ENCODE measurements at regions not wholly inside any gene's neighbourhood (a gene's known extent, or its start where the extent isn't known, plus 50 kb on each side); places are given as distances from the start of the nearest gene placed in this dataset.

- DNase-seq (ENCODE audit: low spot score) = peak; percentile 26
These were observed 336.4 kb upstream of the BTBD3 start for GRCh38 chr20:11581271-11581670.

DNA sequence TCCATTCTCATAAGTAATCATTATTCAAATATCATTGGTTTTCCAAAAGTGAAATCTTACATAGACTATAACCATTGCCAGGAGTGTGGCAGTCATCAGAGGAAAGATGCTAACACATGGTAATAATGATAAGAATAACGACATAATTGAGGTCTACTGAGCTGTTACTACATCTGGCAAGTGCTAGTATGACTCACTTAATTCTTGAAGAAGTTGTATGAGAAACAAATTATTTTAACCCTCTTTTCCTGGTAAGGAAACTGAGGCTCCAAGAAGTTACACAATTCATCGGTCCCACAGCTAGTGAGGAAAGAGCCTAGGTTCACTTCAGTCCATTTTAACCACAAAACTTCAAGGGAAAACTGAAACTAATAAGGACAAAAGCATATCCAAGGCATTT, 335.6 kb upstream of the BTBD3 start:
- no peak for DNase-seq (ENCODE audit: low spot score)

GRCh38 chr20:11585752-11586352, 331.8 kb upstream of the BTBD3 start:
- peak; percentile 33 for DNase-seq (ENCODE audit: low spot score)

- no peak for DNase-seq (ENCODE audit: low spot score)
These were observed 328.8 kb upstream of the BTBD3 start for GRCh38 chr20:11588875-11589274.

GRCh38 chr20:11591965-11592364, 325.7 kb upstream of the BTBD3 start:
- DNase-seq (ENCODE audit: low spot score) = no peak

- no peak for DNase-seq (ENCODE audit: low spot score)
These were observed 313.4 kb upstream of the BTBD3 start for GRCh38 chr20:11604339-11604738.

- no peak for DNase-seq (ENCODE audit: low spot score)
These were observed 310.6 kb upstream of the BTBD3 start for GRCh38 chr20:11607047-11607446.

GRCh38 chr20:11608736-11609135, 309.0 kb upstream of the BTBD3 start:
- DNase-seq (ENCODE audit: low spot score) = no peak

DNA sequence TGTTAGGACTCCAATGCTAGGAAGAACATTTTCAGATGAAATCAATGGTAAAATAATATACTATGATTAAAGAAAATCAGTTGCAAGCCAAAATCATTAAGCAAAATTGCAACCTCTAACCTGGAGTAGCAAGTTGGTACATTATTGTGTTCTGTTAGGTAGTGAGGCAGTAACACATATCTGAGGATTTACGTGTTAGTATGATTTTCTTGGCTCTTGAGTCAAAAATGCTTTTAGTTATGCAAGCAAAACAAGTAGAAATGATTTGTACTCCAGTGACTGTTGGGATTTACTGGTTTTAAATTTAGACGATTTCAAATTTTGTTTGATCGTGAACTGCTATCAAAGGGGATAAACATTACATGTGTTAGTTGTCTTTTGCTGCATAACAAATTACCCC, 293.0 kb upstream of the BTBD3 start:
- no peak for DNase-seq (ENCODE audit: low spot score)

DNA sequence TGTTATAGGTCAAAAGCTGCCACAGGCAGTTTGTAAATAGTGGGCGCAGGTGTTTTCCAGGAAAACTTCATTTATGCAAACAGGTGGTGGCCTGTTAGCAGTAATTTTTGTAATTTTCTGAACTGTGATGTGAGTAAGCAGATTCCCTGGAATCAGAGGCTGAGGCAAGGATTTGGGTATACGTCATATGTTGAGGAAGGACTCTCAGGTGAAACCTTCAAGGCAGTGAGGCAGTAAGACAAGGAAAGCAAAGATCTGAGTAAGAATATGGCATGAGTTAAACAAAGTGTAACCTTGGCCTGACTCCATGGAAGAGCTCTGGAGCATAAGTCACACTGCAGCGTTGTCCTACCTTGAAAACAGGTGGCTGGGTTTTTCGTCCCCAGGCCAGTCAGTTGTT, 291.1 kb upstream of the BTBD3 start:
- DNase-seq (ENCODE audit: low spot score) = no peak

DNA sequence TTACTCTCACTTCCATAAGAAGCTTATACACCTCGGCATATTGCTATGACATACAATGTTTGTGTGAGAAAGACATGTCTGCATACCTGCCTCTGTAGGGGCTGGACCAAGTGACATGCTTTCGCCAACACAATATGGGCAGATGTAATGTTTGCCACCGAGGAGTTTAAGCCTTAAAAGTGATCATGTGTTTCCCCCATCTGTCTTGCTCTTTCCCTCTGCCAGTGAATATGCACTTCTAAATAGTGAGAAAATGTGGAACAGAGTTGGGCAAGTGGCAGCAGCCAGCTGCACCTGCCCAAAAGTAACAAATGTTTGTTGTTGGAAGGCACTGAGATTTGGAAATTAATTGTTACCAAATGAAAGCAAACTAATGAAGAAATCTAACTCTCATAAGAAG, 274.8 kb upstream of the BTBD3 start:
- no peak for DNase-seq (ENCODE audit: low spot score)

GRCh38 chr20:11646359-11646758, 271.3 kb upstream of the BTBD3 start:
- DNase-seq (ENCODE audit: low spot score) = no peak

- DNase-seq (ENCODE audit: low spot score) = no peak
These were observed 267.1 kb upstream of the BTBD3 start for GRCh38 chr20:11650566-11650965.

- DNase-seq (ENCODE audit: low spot score) = no peak
These were observed 266.6 kb upstream of the BTBD3 start for GRCh38 chr20:11651138-11651537.

DNA sequence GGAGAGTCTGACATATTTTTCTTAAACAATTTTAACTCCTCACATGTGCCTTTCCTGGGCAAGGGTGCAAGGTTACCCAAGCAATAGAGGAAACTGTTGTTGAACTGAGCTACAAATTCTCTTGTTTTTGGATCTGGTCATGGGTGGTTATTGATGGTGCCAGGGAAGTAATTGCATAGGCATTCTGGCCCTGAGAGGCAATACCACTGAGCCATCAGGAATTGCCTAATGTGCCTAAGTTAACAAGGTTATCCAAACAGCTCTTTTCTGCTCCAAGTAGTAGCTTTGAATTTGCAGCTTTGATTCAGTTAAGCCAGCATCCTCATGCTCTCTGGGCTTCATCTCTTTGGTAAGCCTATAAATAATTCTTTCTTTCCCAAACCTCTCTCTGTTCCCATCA, 266.0 kb upstream of the BTBD3 start:
- no peak for DNase-seq (ENCODE audit: low spot score)

- no peak for DNase-seq (ENCODE audit: low spot score)
These were observed 265.6 kb upstream of the BTBD3 start for GRCh38 chr20:11652128-11652527.

DNA sequence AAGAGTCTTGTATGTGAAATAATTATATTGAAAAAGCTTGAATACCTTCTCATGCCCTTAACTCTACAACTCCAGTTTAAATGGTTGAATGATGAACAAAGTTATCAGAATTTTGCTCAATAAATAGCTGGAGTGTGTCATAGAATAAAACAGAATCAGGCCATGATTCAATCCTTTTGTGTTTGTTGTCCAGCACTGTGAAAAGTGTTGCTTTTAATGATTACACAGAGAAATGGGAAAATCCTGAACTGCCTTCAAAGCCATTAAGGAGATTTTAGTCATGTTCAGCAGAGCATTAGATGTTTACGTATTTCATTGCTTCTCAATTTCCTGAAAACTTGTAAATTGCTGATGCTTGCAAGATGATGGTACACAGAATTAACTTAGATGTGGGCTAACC, 262.9 kb upstream of the BTBD3 start:
- no peak for DNase-seq (ENCODE audit: low spot score)

GRCh38 chr20:11660673-11661072, 257.0 kb upstream of the BTBD3 start:
- no peak for DNase-seq (ENCODE audit: low spot score)

GRCh38 chr20:11671015-11671511, 246.6 kb upstream of the BTBD3 start:
- DNase-seq (ENCODE audit: low spot score) = no peak

GRCh38 chr20:11672959-11673358, 244.7 kb upstream of the BTBD3 start:
- DNase-seq (ENCODE audit: low spot score) = no peak

- DNase-seq (ENCODE audit: low spot score) = no peak
These were observed 241.6 kb upstream of the BTBD3 start for GRCh38 chr20:11675920-11676629.

DNA sequence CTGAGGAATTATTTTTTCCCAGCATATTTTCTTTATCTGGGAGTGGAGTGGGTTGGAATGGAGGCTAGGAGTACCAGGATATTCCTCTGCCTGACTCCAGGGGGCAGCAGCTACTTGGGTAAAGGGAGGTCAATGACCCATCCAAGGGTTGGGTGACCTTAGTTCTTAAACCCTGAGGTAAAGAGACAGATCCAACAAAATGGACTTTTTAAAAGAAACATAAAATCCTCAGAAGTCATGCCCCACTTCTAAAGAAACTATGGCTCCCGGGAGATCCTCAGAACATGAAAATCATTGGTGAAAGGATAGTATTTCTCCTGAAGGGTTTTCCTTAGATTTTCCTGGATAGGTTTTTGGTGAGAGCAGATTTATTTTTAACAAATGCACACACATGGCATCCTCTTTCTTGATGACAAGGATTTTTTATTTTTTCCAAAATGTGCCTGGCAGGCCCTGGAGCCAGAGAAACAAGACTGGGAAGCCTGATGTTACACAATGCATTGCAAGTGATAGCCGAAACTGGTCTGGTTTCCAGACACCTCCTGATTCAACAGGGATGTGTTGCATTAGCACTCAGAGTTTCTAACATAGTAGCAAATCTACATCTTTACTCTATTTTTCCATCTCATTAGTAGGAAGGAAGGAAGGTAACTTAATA, 240.9 kb upstream of the BTBD3 start:
- peak; percentile 38 for DNase-seq (ENCODE audit: low spot score)

DNA sequence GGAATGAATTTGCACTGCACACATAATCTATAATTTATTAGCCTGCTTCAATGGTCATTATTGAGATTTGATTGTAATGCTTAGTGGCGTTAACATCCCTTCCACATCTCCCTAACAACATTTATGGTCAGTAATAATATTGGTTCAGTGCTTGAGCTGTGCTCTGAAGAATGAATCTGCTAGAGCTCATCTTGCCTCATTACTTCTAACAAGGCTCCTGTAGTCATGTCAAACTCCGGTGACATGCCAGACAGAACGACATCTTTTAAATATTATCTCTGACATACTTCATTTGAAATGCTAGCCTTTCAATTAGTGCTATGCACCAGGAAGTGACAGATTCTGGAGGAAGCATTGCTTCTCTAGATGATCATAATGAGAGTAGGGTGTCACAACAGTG, 240.3 kb upstream of the BTBD3 start:
- DNase-seq (ENCODE audit: low spot score) = no peak

Measured in NAMALWA (cell line).